ENCODE measurements at regions not wholly inside any gene's neighbourhood (a gene's known extent, or its start where the extent isn't known, plus 50 kb on each side); places are given as distances from the start of the nearest gene placed in this dataset.

DNA sequence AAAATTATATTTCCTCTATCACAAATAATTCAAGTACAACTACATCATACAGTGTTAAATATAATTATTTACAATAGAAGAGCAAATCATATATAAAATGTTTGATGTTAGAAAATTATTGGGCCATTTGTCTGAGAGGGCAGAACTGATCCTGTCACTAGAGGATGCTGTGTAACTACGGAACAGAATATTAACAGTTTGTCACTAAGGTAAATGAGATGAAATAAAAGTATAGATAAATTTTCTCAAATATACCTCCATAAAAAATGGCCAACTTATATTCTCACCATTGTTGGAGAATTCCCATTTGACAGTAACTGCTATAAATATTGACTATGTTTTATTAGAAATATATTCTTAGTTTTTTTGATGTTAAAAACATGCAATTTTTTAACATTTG, 1067.4 kb upstream of the DDX18 start:
- ChIA-PET CTCF (no interaction called here), POLR2A (no interaction called here)
- TF ChIP-seq, protein P1, sequence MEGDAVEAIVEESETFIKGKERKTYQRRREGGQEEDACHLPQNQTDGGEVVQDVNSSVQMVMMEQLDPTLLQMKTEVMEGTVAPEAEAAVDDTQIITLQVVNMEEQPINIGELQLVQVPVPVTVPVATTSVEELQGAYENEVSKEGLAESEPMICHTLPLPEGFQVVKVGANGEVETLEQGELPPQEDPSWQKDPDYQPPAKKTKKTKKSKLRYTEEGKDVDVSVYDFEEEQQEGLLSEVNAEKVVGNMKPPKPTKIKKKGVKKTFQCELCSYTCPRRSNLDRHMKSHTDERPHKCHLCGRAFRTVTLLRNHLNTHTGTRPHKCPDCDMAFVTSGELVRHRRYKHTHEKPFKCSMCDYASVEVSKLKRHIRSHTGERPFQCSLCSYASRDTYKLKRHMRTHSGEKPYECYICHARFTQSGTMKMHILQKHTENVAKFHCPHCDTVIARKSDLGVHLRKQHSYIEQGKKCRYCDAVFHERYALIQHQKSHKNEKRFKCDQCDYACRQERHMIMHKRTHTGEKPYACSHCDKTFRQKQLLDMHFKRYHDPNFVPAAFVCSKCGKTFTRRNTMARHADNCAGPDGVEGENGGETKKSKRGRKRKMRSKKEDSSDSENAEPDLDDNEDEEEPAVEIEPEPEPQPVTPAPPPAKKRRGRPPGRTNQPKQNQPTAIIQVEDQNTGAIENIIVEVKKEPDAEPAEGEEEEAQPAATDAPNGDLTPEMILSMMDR (IDR thresholded peaks at IDR 0.05; ENCODE audit: insufficient read depth, low read depth, low read length): no peak

DNA sequence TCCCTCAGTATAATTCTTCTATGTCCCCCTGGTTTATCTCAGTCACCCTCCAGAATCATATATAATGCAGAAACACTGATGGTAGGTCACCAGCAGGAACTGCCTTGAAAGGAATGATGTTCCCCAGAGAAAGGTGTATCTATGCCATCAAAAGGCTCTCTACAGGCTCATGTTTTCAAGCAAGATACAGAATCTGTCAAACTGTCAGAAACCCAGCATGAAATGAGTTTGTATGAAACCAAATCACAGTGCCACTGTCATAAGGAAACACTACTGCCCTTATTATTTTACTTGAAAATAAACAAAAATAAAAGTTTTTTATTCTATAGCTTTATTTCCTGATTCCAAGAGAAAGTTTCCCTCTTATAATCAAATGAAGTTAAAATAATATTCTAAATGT, 1064.5 kb upstream of the DDX18 start:
- ChIA-PET POLR2A (no interaction called here), CTCF (no interaction called here)
- TF ChIP-seq, protein P1 (IDR thresholded peaks at IDR 0.05; ENCODE audit: insufficient read depth, low read depth, low read length): no peak
- no peaks in the 10 kb centered on the region for H3K27me3 ChIP-seq (ENCODE audit: control insufficient read depth, insufficient read depth, low read length)
- no peak overlapping the region for H3K4me3 ChIP-seq (ENCODE audit: low read depth, low read length)
- no peak for DNase-seq (ENCODE audit: low read depth)
- H3K36me3 ChIP-seq (ENCODE audit: control insufficient read depth, insufficient read depth, low read length): no peaks in the 10 kb centered on the region

More for the DNA sequence above, 1067.4 kb upstream of the DDX18 start:
- Histone ChIP-seq H3K4me3 (ENCODE audit: low read depth, low read length) (no peak overlapping the region), H3K36me3 (ENCODE audit: control insufficient read depth, insufficient read depth, low read length) (no peaks in the 10 kb centered on the region), H3K27me3 (ENCODE audit: control insufficient read depth, insufficient read depth, low read length) (no peaks in the 10 kb centered on the region)
- no peak for DNase-seq (ENCODE audit: low read depth)

DNA sequence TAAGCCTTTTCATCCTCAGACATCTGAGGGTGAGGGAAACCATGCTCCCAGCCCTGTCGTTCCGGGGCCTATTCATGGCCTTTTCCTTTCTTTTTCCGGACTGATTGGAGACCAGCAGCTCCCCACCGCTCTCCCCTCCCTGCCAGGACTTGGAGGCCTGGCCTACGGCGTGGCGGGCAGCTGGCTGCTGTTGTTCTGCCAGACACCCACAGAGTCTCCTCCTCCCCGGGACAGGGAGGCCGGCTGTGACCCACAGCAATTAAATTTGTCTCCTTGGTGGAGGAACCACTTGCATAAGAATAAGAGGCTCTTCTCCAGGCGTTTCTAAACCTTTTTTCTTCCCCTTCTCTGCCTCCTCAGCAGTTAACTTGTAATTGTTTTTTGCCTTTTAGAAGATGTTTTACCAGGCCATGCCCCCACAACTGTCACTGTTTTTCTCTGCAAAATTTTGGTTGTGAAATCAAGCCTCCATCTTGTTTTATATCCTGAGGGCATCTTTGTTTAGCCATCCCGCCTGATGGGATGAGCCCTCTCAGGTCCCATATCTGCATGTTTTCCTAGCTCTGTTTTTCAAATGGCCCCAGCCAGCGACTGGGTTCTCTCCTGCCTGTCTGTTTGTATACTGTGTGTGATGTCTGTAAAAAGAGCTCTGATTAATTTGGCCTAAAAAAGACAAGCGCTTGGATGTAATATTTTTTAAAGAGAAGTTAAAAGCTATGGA, 1060.0 kb upstream of the DDX18 start:
- POLR2A ChIA-PET: no interaction called here
- no peak for DNase-seq (ENCODE audit: low read depth)
- Histone ChIP-seq H3K36me3 (ENCODE audit: control insufficient read depth, insufficient read depth, low read length) (no peaks in the 10 kb centered on the region), H3K27me3 (ENCODE audit: control insufficient read depth, insufficient read depth, low read length) (no peaks in the 10 kb centered on the region), H3K4me3 (ENCODE audit: low read depth, low read length) (no peak overlapping the region)
- TF ChIP-seq, protein P1 (IDR thresholded peaks at IDR 0.05; ENCODE audit: insufficient read depth, low read depth, low read length): no peak
- CTCF ChIA-PET: no interaction called here

DNA sequence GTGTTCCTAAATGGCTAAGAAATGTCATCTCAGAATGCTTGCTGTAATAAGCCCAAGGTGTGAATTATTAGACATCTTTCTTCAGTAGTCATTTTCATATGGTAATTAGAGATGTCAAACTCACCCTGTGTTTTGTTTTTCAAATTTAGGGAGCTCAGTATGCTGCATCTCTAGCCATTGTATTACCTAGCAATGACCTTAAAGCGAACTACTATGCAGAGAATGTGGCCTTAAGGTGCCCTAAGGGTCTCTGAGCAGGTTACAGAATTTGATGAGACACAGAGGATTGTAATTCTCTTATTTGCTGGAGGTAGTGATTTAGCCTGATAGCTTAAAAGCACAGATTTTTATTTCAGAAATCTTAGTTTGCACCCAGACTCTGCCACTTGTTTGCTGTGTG, 1052.6 kb upstream of the DDX18 start:
- DNase-seq (ENCODE audit: low read depth): no peak
- ChIA-PET POLR2A (no interaction called here), CTCF (no interaction called here)
- no peaks in the 10 kb centered on the region for H3K36me3 ChIP-seq (ENCODE audit: control insufficient read depth, insufficient read depth, low read length)
- no peaks in the 10 kb centered on the region for H3K27me3 ChIP-seq (ENCODE audit: control insufficient read depth, insufficient read depth, low read length)
- H3K4me3 ChIP-seq (ENCODE audit: low read depth, low read length): no peak overlapping the region
- TF ChIP-seq, protein P1 (IDR thresholded peaks at IDR 0.05; ENCODE audit: insufficient read depth, low read depth, low read length): no peak

DNA sequence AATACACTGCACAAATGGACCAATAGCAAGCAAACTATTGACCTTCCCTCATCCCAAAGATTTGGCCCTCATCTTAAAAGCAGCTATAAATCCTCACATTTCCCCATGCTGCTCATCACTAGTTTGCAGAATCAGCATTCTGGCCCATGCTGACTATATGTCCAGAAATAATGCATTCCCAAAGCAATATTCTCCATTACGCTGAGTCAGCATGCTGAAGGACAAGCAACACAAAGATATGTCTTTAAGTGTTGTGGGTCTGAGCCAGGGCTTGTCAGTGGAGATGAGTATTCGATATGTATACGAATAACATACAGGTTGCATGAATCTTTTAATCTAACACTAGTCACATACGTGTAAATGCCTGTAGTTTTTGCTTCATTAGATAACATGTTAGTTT, 1045.0 kb upstream of the DDX18 start:
- DNase-seq (ENCODE audit: low read depth): no peak
- no peaks in the 10 kb centered on the region for H3K27me3 ChIP-seq (ENCODE audit: control insufficient read depth, insufficient read depth, low read length)
- ChIA-PET POLR2A (no interaction called here), CTCF (no interaction called here)
- no peak overlapping the region for H3K4me3 ChIP-seq (ENCODE audit: low read depth, low read length)
- TF ChIP-seq, protein P1 (IDR thresholded peaks at IDR 0.05; ENCODE audit: insufficient read depth, low read depth, low read length): no peak
- H3K36me3 ChIP-seq (ENCODE audit: control insufficient read depth, insufficient read depth, low read length): no peaks in the 10 kb centered on the region

Data from BJ (cell line).